A549 (cell line): ENCODE measurements at regions not wholly inside any gene's neighbourhood (a gene's known extent, or its start where the extent isn't known, plus 50 kb on each side); places are given as distances from the start of the nearest gene placed in this dataset.

ENCODE experiments used
- ATAC-seq, 2 experiments: fragments of 200-7000 bp in 1 of 2; fragments of >200 bp in 1 of 2; cut with Nextera tagmentation in 1 of 2; cut with Tn5 transposase in 1 of 2; 3 replicates each; pipeline versions ENCODE4 v1.8.0 to v1.9.1; 2018 to 2020; ENCODE audit warnings: mild to moderate bottlenecking in 1 of 2, moderate library complexity in 1 of 2
- CTCF ChIA-PET: fragments of 300-600 bp; sonication (Branson Sonifier 250); formaldehyde crosslinking; extraction: SDS; loops from one replicate; lab custom pipeline; 2021; ENCODE audit warnings: antibody characterized with exemption, inconsistent platforms; lab: Yijun Ruan, JAX
- POLR2A ChIA-PET: fragments of 350-600 bp; formaldehyde crosslinking; extraction: SDS; loops from one replicate; lab custom pipeline; 2021; ENCODE audit warnings: antibody characterized with exemption, inconsistent platforms; lab: Yijun Ruan, JAX
- DNase-seq, 2 experiments: peaks; one replicate each; pipeline versions ENCODE4 v3.0.0 to v3.0.0-alpha.2; 2011 to 2016; ENCODE audit warnings: low read depth in 1 of 2, low spot score in 1 of 2
- FAIRE-seq: peaks from 2 replicates; lab custom pipeline; 2011; peaks lifted over from hg19 to GRCh38; lab: Jason Lieb, UNC
- H3K27ac ChIP-seq, 2 experiments: fragments of >200 bp; sonication (Bioruptor Twin); formaldehyde crosslinking; 3 replicates each; pipeline ENCODE4 v1.5.1; 2016 to 2017
- H3K4me1 ChIP-seq: fragments of >200 bp; sonication (Bioruptor Twin); formaldehyde crosslinking; 3 replicates; pipeline ENCODE4 v1.6.1; 2016
- H3K4me2 ChIP-seq: fragments of >200 bp; sonication (Bioruptor Twin); formaldehyde crosslinking; 3 replicates; pipeline ENCODE4 v1.6.1; 2016
- H3K4me3 ChIP-seq: fragments of >200 bp; sonication (Bioruptor Twin); formaldehyde crosslinking; 3 replicates; pipeline ENCODE4 v1.5.1; 2016
- H3K9me3 ChIP-seq: fragments of >200 bp; sonication (Bioruptor Twin); formaldehyde crosslinking; 3 replicates; pipeline ENCODE4 v1.6.1; 2016
- ATOH8 ChIP-seq: fragments of 250-450 bp; sonication (Bioruptor Pico); IDR thresholded peaks from 2 replicates; pipeline ENCODE4 v1.5.0; 2020; ENCODE audit warnings: low read depth, mild to moderate bottlenecking, moderate library complexity
- BHLHE40 ChIP-seq: IDR thresholded peaks from 2 replicates; pipeline ENCODE4 v1.6.1; 2012; ENCODE audit warnings: low read depth, low read length, inconsistent platforms
- CHD4 ChIP-seq: fragments of 200-600 bp; sonication (generic); IDR thresholded peaks from 2 replicates; pipeline ENCODE4 v1.6.1; 2016; ENCODE audit warnings: antibody characterized with exemption, mild to moderate bottlenecking, borderline replicate concordance
- EHF ChIP-seq: fragments of 250-450 bp; sonication (Bioruptor Pico); IDR thresholded peaks from 2 replicates; pipeline ENCODE4 v1.5.0; 2020; ENCODE audit warnings: mild to moderate bottlenecking
- EHMT2 ChIP-seq: fragments of 200-600 bp; sonication (generic); IDR thresholded peaks from 2 replicates; pipeline ENCODE4 v1.6.1; 2016; ENCODE audit warnings: antibody characterized with exemption, low read depth, mild to moderate bottlenecking, moderate library complexity
- ELK1 ChIP-seq: fragments of 150-350 bp; IDR thresholded peaks from 2 replicates; pipeline ENCODE4 v1.6.1; 2014; ENCODE audit warnings: low read depth, mild to moderate bottlenecking, low read length
- EP300 ChIP-seq, 2 experiments: fragments of >200 bp; sonication (Bioruptor Twin); formaldehyde crosslinking; IDR thresholded peaks; 2 replicates in 1 of 2; 3 replicates in 1 of 2; pipeline ENCODE4 v1.6.1; 2016 to 2017
- ESRRA ChIP-seq: fragments of 150-350 bp; IDR thresholded peaks from 2 replicates; pipeline ENCODE4 v1.6.1; 2014; ENCODE audit warnings: mild to moderate bottlenecking, low read length, borderline replicate concordance
- FOSL2 ChIP-seq, 2 experiments: fragments of 450-650 bp in 1 of 2; fragments of >200 bp in 1 of 2; sonication (Bioruptor Twin) in 1 of 2; formaldehyde crosslinking; IDR thresholded peaks; 2 replicates each; pipeline versions ENCODE4 v1.5.0 to v1.6.1; 2016 to 2020; ENCODE audit warnings: mild to moderate bottlenecking in 1 of 2, moderate library complexity in 1 of 2
- FOXS1 ChIP-seq: fragments of 250-450 bp; sonication (Bioruptor Pico); IDR thresholded peaks from 2 replicates; pipeline ENCODE4 v1.5.0; 2020; ENCODE audit warnings: mild to moderate bottlenecking, moderate library complexity
- GATA3 ChIP-seq: IDR thresholded peaks from 2 replicates; pipeline ENCODE4 v1.6.1; 2012; ENCODE audit warnings: borderline replicate concordance
- HEYL ChIP-seq: fragments of 250-450 bp; sonication (Bioruptor Pico); IDR thresholded peaks from 2 replicates; pipeline ENCODE4 v1.8.0; 2021; ENCODE audit warnings: mild to moderate bottlenecking, moderate library complexity
- HOXB5 ChIP-seq: fragments of 250-450 bp; sonication (Bioruptor Pico); IDR thresholded peaks from 2 replicates; pipeline ENCODE4 v1.5.0; 2020; ENCODE audit warnings: mild to moderate bottlenecking, moderate library complexity
- KDM5A ChIP-seq: fragments of 200-600 bp; sonication (generic); IDR thresholded peaks from 2 replicates; pipeline ENCODE4 v1.6.1; 2016; ENCODE audit warnings: antibody characterized with exemption, mild to moderate bottlenecking
- MAFK ChIP-seq: fragments of 450-650 bp; IDR thresholded peaks from 2 replicates; pipeline ENCODE4 v1.6.1; 2014; ENCODE audit not compliant: partially characterized antibody
- MAZ ChIP-seq: fragments of 150-350 bp; IDR thresholded peaks from 2 replicates; pipeline ENCODE4 v1.6.1; 2014; ENCODE audit warnings: antibody characterized with exemption, low read depth, low read length, borderline replicate concordance
- NR3C1 ChIP-seq: fragments of >200 bp; sonication (Bioruptor Twin); formaldehyde crosslinking; IDR thresholded peaks from 3 replicates; pipeline ENCODE4 v1.6.1; 2017
- RARB ChIP-seq: fragments of 250-450 bp; sonication (Bioruptor Pico); IDR thresholded peaks from 2 replicates; pipeline ENCODE4 v1.8.0; 2021; ENCODE audit warnings: mild to moderate bottlenecking, moderate library complexity
- RFX5 ChIP-seq: fragments of 450-650 bp; IDR thresholded peaks from 2 replicates; pipeline ENCODE4 v1.7.1; 2014; ENCODE audit warnings: antibody characterized with exemption, mild to moderate bottlenecking, moderate library complexity
- RNF2 ChIP-seq: fragments of 200-600 bp; sonication (generic); IDR thresholded peaks from 2 replicates; pipeline ENCODE4 v1.6.1; 2016; ENCODE audit warnings: low read depth, mild to moderate bottlenecking, antibody characterized with exemption, moderate library complexity, borderline replicate concordance
- SREBF2 ChIP-seq: fragments of 450-650 bp; IDR thresholded peaks from 2 replicates; pipeline ENCODE4 v1.6.1; 2014; ENCODE audit warnings: mild to moderate bottlenecking, moderate library complexity
- TFCP2L1 ChIP-seq: fragments of 250-450 bp; sonication (Bioruptor Pico); IDR thresholded peaks from 2 replicates; pipeline ENCODE4 v1.5.0; 2021; ENCODE audit warnings: mild to moderate bottlenecking
- ZFP36 ChIP-seq: fragments of 450-650 bp; IDR thresholded peaks from 2 replicates; pipeline ENCODE4 v1.6.1; 2014; ENCODE audit warnings: borderline replicate concordance; ENCODE audit not compliant: partially characterized antibody
- ZNF302 ChIP-seq: fragments of 250-450 bp; sonication (Bioruptor Pico); IDR thresholded peaks from 2 replicates; pipeline ENCODE4 v1.9.0; 2021; ENCODE audit warnings: inconsistent platforms, mild to moderate bottlenecking, moderate library complexity
- ZSCAN20 ChIP-seq: fragments of 250-450 bp; sonication (Bioruptor Pico); IDR thresholded peaks from 2 replicates; pipeline ENCODE4 v1.8.0; 2022; ENCODE audit warnings: mild to moderate bottlenecking, moderate library complexity
- WGBS: methylation state at CpG from one replicate; pipeline ENCODE4 v1.1.6; 2017; ENCODE audit errors: missing lambda C conversion rate; 5-methylcytosine and 5-hydroxymethylcytosine counted together
- TF ChIP-seq, protein P1 (sequence below): fragments of >200 bp; sonication (Bioruptor Twin); formaldehyde crosslinking; IDR thresholded peaks from 3 replicates; pipeline ENCODE4 v1.5.1; 2016

DNA sequence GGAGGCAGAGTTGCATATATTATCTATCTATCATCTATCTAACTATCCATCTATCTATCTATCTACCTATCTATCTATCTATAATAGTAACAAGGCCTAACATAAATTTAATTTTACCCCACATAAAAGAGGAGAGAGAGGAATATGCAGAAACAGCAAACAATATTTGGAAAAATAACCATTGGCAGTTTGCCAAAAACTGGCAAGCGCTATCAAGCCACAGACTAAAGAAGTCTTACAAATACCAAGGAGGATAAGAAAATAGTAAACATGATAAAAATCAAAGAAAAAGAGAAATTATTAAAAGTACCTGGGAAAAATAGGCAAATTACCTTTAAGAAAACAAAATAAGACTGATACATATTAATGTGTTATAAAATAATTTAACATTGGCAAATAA is 230.8 kb downstream of the CPXCR1 start:
- CTCF ChIA-PET, result no interaction called here
- Histone ChIP-seq H3K27ac (no peak overlapping the region), H3K4me3 (no peak overlapping the region), H3K9me3 (no peaks in the 10 kb centered on the region), H3K4me2 (no peak overlapping the region), H3K4me1 (no peaks in the 10 kb centered on the region)
- POLR2A ChIA-PET, result no interaction called here
- ATAC-seq, result no peak
- no peak for TF ChIP-seq BHLHE40
- TF ChIP-seq NR3C1, result no peak
- no peak for TF ChIP-seq ATOH8 (CRISPR knock-in tag)
- no peak for TF ChIP-seq EP300 (IDR thresholded peaks at IDR 0.05)
- no peak for TF ChIP-seq FOSL2 (IDR thresholded peaks at IDR 0.05)
- no peak for TF ChIP-seq FOSL2 (CRISPR knock-in tag; IDR thresholded peaks at IDR 0.05)
- WGBS, result 43% methylated on average over 1 of the region's 1 CpG
- no peak for FAIRE-seq
- DNase-seq, result no peak

DNA sequence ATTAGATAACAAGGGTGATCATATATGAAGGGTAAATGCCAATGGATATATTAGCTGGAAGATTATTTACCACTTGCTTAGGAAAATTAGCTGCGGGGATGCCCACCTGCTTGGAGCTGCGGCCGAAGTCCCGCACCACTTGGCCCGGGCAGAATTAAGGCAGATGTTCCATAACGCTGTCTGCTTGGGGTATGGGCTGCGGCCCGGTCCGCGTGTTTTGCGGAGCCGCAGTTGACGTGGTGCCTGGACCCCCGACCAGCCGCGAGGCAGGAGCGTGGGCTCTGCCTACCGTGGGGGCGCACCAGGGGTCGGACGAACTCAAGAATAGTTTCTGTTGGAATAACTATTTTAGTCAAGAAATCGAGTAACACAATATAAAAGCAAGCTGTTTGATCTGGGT is 235.2 kb downstream of the CPXCR1 start:
- ChIA-PET POLR2A (no interaction called here), CTCF (no interaction called here)
- Histone ChIP-seq H3K27ac (no peak overlapping the region), H3K9me3 (no peaks in the 10 kb centered on the region), H3K4me2 (no peak overlapping the region), H3K4me1 (no peaks in the 10 kb centered on the region)
- 61% methylated on average over 21 of the region's 22 CpGs for WGBS
- FAIRE-seq (no peak), DNase-seq (no peak), ATAC-seq (no peak)
- TF ChIP-seq GATA3, result no peak
- no peak for TF ChIP-seq ZSCAN20 (CRISPR knock-in tag)
- no peak for TF ChIP-seq MAZ
- TF ChIP-seq ZNF302 (CRISPR knock-in tag), result no peak
- TF ChIP-seq EP300 (IDR thresholded peaks at IDR 0.05), result no peak
- no peak for TF ChIP-seq KDM5A
- TF ChIP-seq CHD4, result no peak
- TF ChIP-seq ELK1, result no peak
- no peak for TF ChIP-seq EHMT2
- no peak for TF ChIP-seq RNF2
- TF ChIP-seq TFCP2L1, result no peak
- TF ChIP-seq, all 56 proteins: peak for 0
- no peak overlapping the region for H3K4me3 ChIP-seq

GRCh38 chrX:88982933-88983332 is 235.9 kb downstream of the CPXCR1 start:
- no peaks in the 10 kb centered on the region for H3K4me1 ChIP-seq
- FAIRE-seq (no peak), ATAC-seq (no peak), DNase-seq (no peak)
- no peak overlapping the region for H3K4me2 ChIP-seq
- TF ChIP-seq FOXS1 (CRISPR knock-in tag) (no peak), HOXB5 (no peak), SREBF2 (no peak), ESRRA (no peak), EHF (CRISPR knock-in tag) (no peak), RARB (CRISPR knock-in tag) (no peak), HEYL (CRISPR knock-in tag) (no peak), MAFK (no peak), RFX5 (no peak), ZFP36 (no peak), CHD4 (no peak), ZNF302 (CRISPR knock-in tag) (no peak)
- TF ChIP-seq, protein P1, sequence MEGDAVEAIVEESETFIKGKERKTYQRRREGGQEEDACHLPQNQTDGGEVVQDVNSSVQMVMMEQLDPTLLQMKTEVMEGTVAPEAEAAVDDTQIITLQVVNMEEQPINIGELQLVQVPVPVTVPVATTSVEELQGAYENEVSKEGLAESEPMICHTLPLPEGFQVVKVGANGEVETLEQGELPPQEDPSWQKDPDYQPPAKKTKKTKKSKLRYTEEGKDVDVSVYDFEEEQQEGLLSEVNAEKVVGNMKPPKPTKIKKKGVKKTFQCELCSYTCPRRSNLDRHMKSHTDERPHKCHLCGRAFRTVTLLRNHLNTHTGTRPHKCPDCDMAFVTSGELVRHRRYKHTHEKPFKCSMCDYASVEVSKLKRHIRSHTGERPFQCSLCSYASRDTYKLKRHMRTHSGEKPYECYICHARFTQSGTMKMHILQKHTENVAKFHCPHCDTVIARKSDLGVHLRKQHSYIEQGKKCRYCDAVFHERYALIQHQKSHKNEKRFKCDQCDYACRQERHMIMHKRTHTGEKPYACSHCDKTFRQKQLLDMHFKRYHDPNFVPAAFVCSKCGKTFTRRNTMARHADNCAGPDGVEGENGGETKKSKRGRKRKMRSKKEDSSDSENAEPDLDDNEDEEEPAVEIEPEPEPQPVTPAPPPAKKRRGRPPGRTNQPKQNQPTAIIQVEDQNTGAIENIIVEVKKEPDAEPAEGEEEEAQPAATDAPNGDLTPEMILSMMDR, result no peak
- H3K4me3 ChIP-seq, result no peak overlapping the region
- no peaks in the 10 kb centered on the region for H3K9me3 ChIP-seq
- ChIA-PET POLR2A (no interaction called here), CTCF (no interaction called here)
- WGBS, result 13% methylated on average over 3 of the region's 3 CpGs
- H3K27ac ChIP-seq, result no peak overlapping the region
